Left lung (tissue), 4 donors: ENCODE measurements at regions not wholly inside any gene's neighbourhood (a gene's known extent, or its start where the extent isn't known, plus 50 kb on each side); places are given as distances from the start of the nearest gene placed in this dataset.

ENCODE experiments used
- ATAC-seq: fragments of 200-7000 bp; cut with Tn5 transposase; one replicate; pipeline ENCODE4 v1.9.1; 2020; ENCODE audit warnings: moderate library complexity
- DNase-seq, 4 donors: peaks; one replicate each; pipeline ENCODE4 v3.0.0-alpha.2; 2013 to 2020
- H3K27ac ChIP-seq, 2 donors: fragments of 200-600 bp; sonication (generic) in 1 of 2; one replicate each; pipeline versions ENCODE4 v1.5.0 to v1.8.0; 2020 to 2021
- H3K27me3 ChIP-seq, 2 donors: fragments of 200-600 bp; sonication (generic) in 1 of 2; one replicate each; pipeline versions ENCODE4 v1.5.0 to v1.8.0; 2020 to 2021
- H3K36me3 ChIP-seq, 2 donors: fragments of 200-600 bp; sonication (generic) in 1 of 2; one replicate each; pipeline versions ENCODE4 v1.5.0 to v1.8.0; 2020 to 2021
- H3K4me1 ChIP-seq, 2 donors: fragments of 200-600 bp; one replicate each; pipeline ENCODE4 v1.8.0; 2021
- H3K4me3 ChIP-seq, 2 donors: fragments of 200-600 bp; sonication (generic) in 1 of 2; one replicate each; pipeline versions ENCODE4 v1.5.0 to v1.8.0; 2020 to 2021; ENCODE audit warnings: mild to moderate bottlenecking in 1 of 2
- H3K9me3 ChIP-seq, 2 donors: fragments of 200-600 bp; sonication (generic) in 1 of 2; one replicate each; pipeline versions ENCODE4 v1.5.0 to v1.8.0; 2020 to 2021
- CTCF ChIP-seq, 2 donors: fragments of 200-600 bp; sonication (generic) in 1 of 2; IDR thresholded peaks; one replicate each; pipeline versions ENCODE4 v1.5.0 to v1.8.0; 2021; ENCODE audit warnings: antibody characterized with exemption in 2 of 2
- intact Hi-C, 2 donors: fragments of 100-400 bp; cut with DNase I; formaldehyde crosslinking; loops; one replicate each; pipeline versions ENCODE4 v1.11.2 to v1.14.2; 2022
- donor health status: DM: no; HTN: yes; CAD: no.
- donor health status: DM: no; HTN: no; CAD: no.

- no peak overlapping the region for H3K27ac ChIP-seq
- no peak for DNase-seq
- no peak overlapping the region for H3K4me3 ChIP-seq
- no peak for ATAC-seq
- H3K4me1 ChIP-seq: no peaks in the 10 kb centered on the region
- H3K36me3 ChIP-seq: no peaks in the 10 kb centered on the region
- no peaks in the 10 kb centered on the region for H3K27me3 ChIP-seq
- intact Hi-C loops: no loop called here
- peaks cover 0 to 27% of the 10 kb centered on the region in 2 donors for H3K9me3 ChIP-seq
- no peak for TF ChIP-seq CTCF (IDR thresholded peaks at IDR 0.05)
Observed at GRCh38 chr16:61471023-61471422, 565.2 kb downstream of the CDH8 start.

GRCh38 chr16:61465285-61465684 is 571.0 kb downstream of the CDH8 start:
- H3K4me3 ChIP-seq: no peak overlapping the region
- intact Hi-C loops: no loop called here
- peaks cover 0 to 9% of the 10 kb centered on the region in 2 donors for H3K9me3 ChIP-seq
- H3K27ac ChIP-seq: no peak overlapping the region
- ATAC-seq (no peak), DNase-seq (no peak)
- no peaks in the 10 kb centered on the region for H3K36me3 ChIP-seq
- no peak for TF ChIP-seq CTCF (IDR thresholded peaks at IDR 0.05)
- H3K4me1 ChIP-seq: no peaks in the 10 kb centered on the region
- H3K27me3 ChIP-seq: no peaks in the 10 kb centered on the region

GRCh38 chr16:61460020-61460419 is 576.2 kb downstream of the CDH8 start:
- no peak overlapping the region for H3K27ac ChIP-seq
- no peak overlapping the region for H3K4me3 ChIP-seq
- H3K4me1 ChIP-seq: no peaks in the 10 kb centered on the region
- intact Hi-C loops: no loop called here
- ATAC-seq (no peak), DNase-seq (no peak)
- TF ChIP-seq CTCF (IDR thresholded peaks at IDR 0.05): no peak
- no peaks in the 10 kb centered on the region for H3K27me3 ChIP-seq
- H3K9me3 ChIP-seq: peaks cover 0 to 27% of the 10 kb centered on the region in 2 donors
- no peaks in the 10 kb centered on the region for H3K36me3 ChIP-seq

- ATAC-seq: no peak
- no peaks in the 10 kb centered on the region for H3K36me3 ChIP-seq
- no peak overlapping the region for H3K4me3 ChIP-seq
- intact Hi-C loops: no loop called here
- no peak overlapping the region for H3K27ac ChIP-seq
- H3K4me1 ChIP-seq: no peaks in the 10 kb centered on the region
- TF ChIP-seq CTCF (IDR thresholded peaks at IDR 0.05): no peak
- H3K27me3 ChIP-seq: no peaks in the 10 kb centered on the region
- no peak for DNase-seq
- H3K9me3 ChIP-seq: no peaks in the 10 kb centered on the region
Observed at GRCh38 chr16:61435346-61435745, 600.9 kb downstream of the CDH8 start.

GRCh38 chr16:61432421-61432820 is 603.8 kb downstream of the CDH8 start:
- Histone ChIP-seq H3K36me3 (no peaks in the 10 kb centered on the region), H3K9me3 (no peaks in the 10 kb centered on the region), H3K4me3 (no peak overlapping the region), H3K27me3 (no peaks in the 10 kb centered on the region), H3K27ac (no peak overlapping the region), H3K4me1 (no peaks in the 10 kb centered on the region)
- ATAC-seq (peak; percentile 94), DNase-seq (no peak)
- intact Hi-C loops: no loop called here
- no peak for TF ChIP-seq CTCF (IDR thresholded peaks at IDR 0.05)
